GM12865 (cell line): ENCODE measurements at regions not wholly inside any gene's neighbourhood (a gene's known extent, or its start where the extent isn't known, plus 50 kb on each side); places are given as distances from the start of the nearest gene placed in this dataset.

ENCODE experiments used
- DNase-seq: peaks from one replicate; pipeline ENCODE4 v3.0.0; 2010; ENCODE audit warnings: low read depth
- H3K4me3 ChIP-seq: 2 replicates; pipeline ENCODE4 v1.5.1; 2011; ENCODE audit warnings: mild to moderate bottlenecking, low read depth, low read length, control low read depth
- TF ChIP-seq, protein P1 (sequence below): IDR thresholded peaks from 2 replicates; pipeline ENCODE4 v1.5.1; 2011; ENCODE audit warnings: low read length, control low read depth, low read depth, inconsistent platforms; ENCODE audit not compliant: insufficient read depth; ENCODE audit errors: missing control alignments

DNA sequence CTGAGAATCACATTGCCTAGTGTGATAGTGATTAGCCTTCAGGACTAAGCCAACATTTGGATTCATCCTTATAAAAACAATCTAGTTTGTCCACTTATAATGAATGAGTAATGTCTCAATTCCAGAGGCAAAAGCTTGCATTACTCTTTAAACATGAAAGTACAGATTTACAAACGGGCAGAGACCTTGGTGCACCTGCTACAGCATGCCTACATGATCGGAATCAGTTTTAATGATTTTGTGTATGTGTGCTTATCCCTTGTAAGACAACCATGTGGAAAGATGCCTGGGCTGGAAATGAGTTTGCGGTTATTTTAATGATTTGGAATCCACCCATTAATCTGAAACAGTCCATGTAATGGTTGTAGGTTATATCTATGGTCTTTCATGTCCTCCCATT lies 572.7 kb downstream of the KLHL13 start:
- no peak overlapping the region for H3K4me3 ChIP-seq
- DNase-seq, result no peak
- TF ChIP-seq, protein P1, sequence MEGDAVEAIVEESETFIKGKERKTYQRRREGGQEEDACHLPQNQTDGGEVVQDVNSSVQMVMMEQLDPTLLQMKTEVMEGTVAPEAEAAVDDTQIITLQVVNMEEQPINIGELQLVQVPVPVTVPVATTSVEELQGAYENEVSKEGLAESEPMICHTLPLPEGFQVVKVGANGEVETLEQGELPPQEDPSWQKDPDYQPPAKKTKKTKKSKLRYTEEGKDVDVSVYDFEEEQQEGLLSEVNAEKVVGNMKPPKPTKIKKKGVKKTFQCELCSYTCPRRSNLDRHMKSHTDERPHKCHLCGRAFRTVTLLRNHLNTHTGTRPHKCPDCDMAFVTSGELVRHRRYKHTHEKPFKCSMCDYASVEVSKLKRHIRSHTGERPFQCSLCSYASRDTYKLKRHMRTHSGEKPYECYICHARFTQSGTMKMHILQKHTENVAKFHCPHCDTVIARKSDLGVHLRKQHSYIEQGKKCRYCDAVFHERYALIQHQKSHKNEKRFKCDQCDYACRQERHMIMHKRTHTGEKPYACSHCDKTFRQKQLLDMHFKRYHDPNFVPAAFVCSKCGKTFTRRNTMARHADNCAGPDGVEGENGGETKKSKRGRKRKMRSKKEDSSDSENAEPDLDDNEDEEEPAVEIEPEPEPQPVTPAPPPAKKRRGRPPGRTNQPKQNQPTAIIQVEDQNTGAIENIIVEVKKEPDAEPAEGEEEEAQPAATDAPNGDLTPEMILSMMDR, result no peak

DNA sequence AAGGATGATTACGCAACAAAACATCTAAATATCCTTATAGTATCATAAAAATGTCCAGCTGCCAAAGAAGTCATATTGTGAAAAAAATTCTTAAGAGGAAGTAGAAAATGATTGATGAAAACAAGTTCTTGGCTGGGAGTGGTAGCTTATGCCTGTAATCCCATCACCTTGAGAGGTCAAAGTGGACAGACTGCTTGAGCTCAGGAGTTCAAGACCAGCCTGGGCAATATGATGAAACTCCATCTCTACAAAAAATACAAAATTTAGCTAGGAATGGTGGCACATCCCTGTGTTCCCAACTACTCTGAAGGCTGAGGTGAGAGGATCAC lies 577.6 kb downstream of the KLHL13 start:
- TF ChIP-seq, protein P1, result no peak
- H3K4me3 ChIP-seq, result no peak overlapping the region
- no peak for DNase-seq

DNA sequence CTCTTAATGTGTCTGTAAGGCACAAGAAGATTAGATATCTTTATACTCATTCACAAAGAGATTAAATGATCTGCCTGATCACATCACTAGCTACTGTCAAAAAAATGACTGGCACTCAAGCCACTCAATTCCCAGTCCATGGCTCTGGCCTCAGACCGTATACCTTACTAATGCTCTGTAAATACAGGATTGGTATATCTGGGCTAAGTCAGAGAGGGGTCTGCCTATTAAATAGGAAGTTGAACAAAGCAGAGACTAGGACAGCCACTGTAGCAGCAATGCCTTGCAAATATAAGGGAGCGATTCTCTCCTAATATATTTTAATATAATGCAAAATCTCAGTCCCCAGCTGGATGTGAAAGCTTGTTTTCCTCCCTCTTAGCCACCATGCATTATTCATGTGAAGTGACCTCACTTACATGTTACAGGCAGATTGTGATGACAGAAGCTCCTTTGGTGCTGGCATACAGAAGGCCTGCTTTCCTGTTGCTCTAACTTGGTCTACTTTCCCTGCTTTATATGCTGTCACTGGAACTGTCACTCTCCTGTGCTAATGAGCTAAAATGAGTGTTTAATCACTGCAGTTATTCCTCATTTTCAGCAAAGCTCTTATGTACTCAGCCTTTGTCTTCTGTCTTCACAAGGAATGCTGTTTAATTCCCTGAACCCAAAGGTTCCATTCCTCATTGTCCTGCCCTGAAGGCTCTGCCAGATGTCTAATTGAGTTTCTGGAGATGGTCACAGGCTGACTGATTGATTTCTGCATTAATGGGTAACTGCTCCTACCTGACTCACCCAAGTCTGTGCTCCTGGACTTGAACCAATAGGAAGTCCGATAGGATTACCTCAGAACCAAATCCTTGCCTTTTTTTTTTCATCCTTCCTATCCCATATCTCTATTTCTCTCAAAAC lies 578.2 kb downstream of the KLHL13 start:
- TF ChIP-seq, protein P1, result no peak

DNA sequence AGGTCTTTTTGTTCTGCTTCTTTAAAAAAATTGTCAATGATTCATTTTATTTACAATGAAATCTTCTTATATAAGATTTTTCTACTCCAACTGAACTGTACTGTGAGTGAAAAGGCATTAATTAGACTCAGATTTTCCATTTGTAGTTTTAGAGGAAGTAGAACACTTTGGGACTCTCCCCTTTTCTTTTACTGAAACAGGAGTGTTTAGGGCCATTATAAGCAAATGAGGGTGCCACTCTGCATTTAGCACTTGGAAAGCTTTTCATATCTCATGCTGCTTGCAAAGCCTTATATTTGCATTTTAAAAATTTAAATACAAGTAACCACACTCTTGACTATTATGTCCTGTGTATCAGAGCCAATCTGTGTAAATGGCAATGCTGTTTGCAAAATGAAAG lies 584.3 kb downstream of the KLHL13 start:
- TF ChIP-seq, protein P1, result no peak
- no peak for DNase-seq
- H3K4me3 ChIP-seq, result no peak overlapping the region

More for the DNA sequence above, 578.2 kb downstream of the KLHL13 start:
- no peak for DNase-seq
- no peak overlapping the region for H3K4me3 ChIP-seq

GRCh38 chrX:117522725-117523700 lies 593.6 kb downstream of the KLHL13 start:
- DNase-seq, result no peak
- H3K4me3 ChIP-seq, result no peak overlapping the region
- TF ChIP-seq, protein P1, result no peak

- no peak for DNase-seq
- H3K4me3 ChIP-seq, result no peak overlapping the region
- TF ChIP-seq, protein P1, result no peak
Measured at GRCh38 chrX:117517994-117518393, 598.6 kb downstream of the KLHL13 start.
